GM12878 (cell line): ENCODE measurements at regions not wholly inside any gene's neighbourhood (a gene's known extent, or its start where the extent isn't known, plus 50 kb on each side); places are given as distances from the start of the nearest gene placed in this dataset.

Experiments
- ATAC-seq: fragments of 200-7000 bp; cut with Tn5 transposase; 3 replicates; pipeline ENCODE4 v1.9.1; 2020; ENCODE audit warnings: mild to moderate bottlenecking, moderate library complexity
- BruUV-seq: library from RNA; stranded (reverse); fragments of 400-500 nt; replicated peaks from 2 replicates; lab custom pipeline; 2021; lab: Mats Ljungman, UMichigan
- CTCF ChIA-PET: fragments of 300-600 bp; sonication (Branson Sonifier 250); formaldehyde crosslinking; extraction: SDS; loops from one replicate; lab custom pipeline; 2021; ENCODE audit warnings: inconsistent platforms; lab: Yijun Ruan, JAX
- POLR2A ChIA-PET: fragments of 350-600 bp; formaldehyde crosslinking; extraction: SDS; loops from one replicate; lab custom pipeline; 2021; ENCODE audit warnings: inconsistent platforms; lab: Charles Lee
- RAD21 ChIA-PET: fragments of 300-600 bp; sonication (Branson Sonifier 250); formaldehyde crosslinking; loops from one replicate; lab custom pipeline; 2023; ENCODE audit warnings: antibody characterized with exemption; ENCODE audit not compliant: unreplicated experiment; lab: Charles Lee
- SMC1A ChIA-PET: fragments of 300-600 bp; sonication (Branson Sonifier 250); formaldehyde crosslinking; loops from one replicate; lab custom pipeline; 2023; ENCODE audit not compliant: unreplicated experiment, uncharacterized antibody; lab: Charles Lee
- DNase-seq: peaks from one replicate; pipeline ENCODE4 v3.0.0-alpha.2; 2011; ENCODE audit warnings: low read depth, low spot score
- FAIRE-seq: peaks from 3 replicates; lab custom pipeline; 2011; peaks lifted over from hg19 to GRCh38; lab: Jason Lieb, UNC
- H2AFZ ChIP-seq: 2 replicates; pipeline ENCODE4 v1.6.0; 2011; ENCODE audit warnings: low read depth, low read length, control low read depth; ENCODE audit not compliant: control insufficient read depth
- H3K27ac ChIP-seq: 2 replicates; pipeline ENCODE4 v1.5.1; 2011; ENCODE audit warnings: control low read depth; ENCODE audit not compliant: control insufficient read depth, insufficient read depth
- H3K27me3 ChIP-seq, 2 experiments: replicated peaks in 1 of 2; 2 replicates each; pipeline versions ENCODE4 v1.6.0 to v1.6.1; 2011; ENCODE audit warnings: low read length in 1 of 2; ENCODE audit not compliant: control insufficient read depth in 2 of 2, insufficient read depth in 2 of 2
- H3K36me3 ChIP-seq, 2 experiments: 2 replicates each; pipeline ENCODE4 v1.5.1; 2011; ENCODE audit warnings: low read length in 1 of 2; ENCODE audit not compliant: control insufficient read depth in 2 of 2, insufficient read depth in 2 of 2
- H3K4me1 ChIP-seq: 2 replicates; pipeline ENCODE4 v1.6.1; 2011; ENCODE audit warnings: mild to moderate bottlenecking, low read length, moderate library complexity, mixed read lengths; ENCODE audit not compliant: control insufficient read depth, insufficient read depth
- H3K4me2 ChIP-seq: 2 replicates; pipeline ENCODE4 v1.6.0; 2011; ENCODE audit warnings: control low read depth; ENCODE audit not compliant: control insufficient read depth, insufficient read depth
- H3K4me3 ChIP-seq: fragments of 200-600 bp; sonication (generic); 2 replicates; pipeline ENCODE4 v1.5.1; 2016
- H3K79me2 ChIP-seq: 2 replicates; pipeline ENCODE4 v1.6.0; 2011; ENCODE audit warnings: low read length; ENCODE audit not compliant: control insufficient read depth, insufficient read depth
- H3K9ac ChIP-seq: 2 replicates; pipeline ENCODE4 v1.8.0; 2011; ENCODE audit warnings: low read length, control low read depth, mixed read lengths; ENCODE audit not compliant: control insufficient read depth, insufficient read depth
- H3K9me3 ChIP-seq: replicated peaks from 3 replicates; pipeline ENCODE4 v1.5.1; 2011; ENCODE audit warnings: mild to moderate bottlenecking, low read length; ENCODE audit not compliant: control insufficient read depth, insufficient read depth
- H4K20me1 ChIP-seq: 2 replicates; pipeline ENCODE4 v1.6.0; 2011; ENCODE audit not compliant: control insufficient read depth, insufficient read depth
- BACH1 ChIP-seq: fragments of 450-650 bp; IDR thresholded peaks from 2 replicates; pipeline ENCODE4 v1.6.1; 2017; ENCODE audit warnings: mild to moderate bottlenecking, borderline replicate concordance
- BCL11A ChIP-seq: IDR thresholded peaks from 2 replicates; pipeline ENCODE4 v1.6.1; 2011; ENCODE audit warnings: low read depth, low read length
- BCLAF1 ChIP-seq: fragments of 450-650 bp; IDR thresholded peaks from 2 replicates; pipeline ENCODE4 v1.6.1; 2017; ENCODE audit warnings: antibody characterized with exemption, mild to moderate bottlenecking, moderate library complexity
- EED ChIP-seq: sonication (generic); IDR thresholded peaks from 2 replicates; pipeline ENCODE4 v1.6.1; 2016; ENCODE audit warnings: antibody characterized with exemption, low read depth
- FOS ChIP-seq: IDR thresholded peaks from 3 replicates; pipeline ENCODE4 v1.6.1; 2011; ENCODE audit warnings: borderline replicate concordance; ENCODE audit not compliant: insufficient read length; ENCODE audit errors: extremely low read depth
- HCFC1 ChIP-seq: fragments of 150-350 bp; IDR thresholded peaks from 2 replicates; pipeline ENCODE4 v1.6.1; 2014; ENCODE audit warnings: low read length
- IKZF1 ChIP-seq: fragments of 450-650 bp; conservative IDR thresholded peaks from 2 replicates; pipeline ENCODE4 v1.6.1; 2017; ENCODE audit warnings: antibody characterized with exemption, mild to moderate bottlenecking
- IRF5 ChIP-seq: fragments of 450-650 bp; IDR thresholded peaks from 2 replicates; pipeline ENCODE4 v1.6.1; 2017; ENCODE audit warnings: borderline replicate concordance
- MAX ChIP-seq: IDR thresholded peaks from 2 replicates; pipeline ENCODE4 v1.6.1; 2012; ENCODE audit warnings: low read depth, low read length, improper control_type of control experiment
- MEF2A ChIP-seq: IDR thresholded peaks from 2 replicates; pipeline ENCODE4 v1.6.1; 2011; ENCODE audit warnings: low read depth, mild to moderate bottlenecking, low read length, moderate library complexity; ENCODE audit not compliant: insufficient read depth
- NKRF ChIP-seq: fragments of 450-650 bp; conservative IDR thresholded peaks from 2 replicates; pipeline ENCODE4 v1.6.1; 2017; ENCODE audit warnings: mild to moderate bottlenecking, moderate library complexity
- POLR2AphosphoS2 ChIP-seq: IDR thresholded peaks from 2 replicates; pipeline ENCODE4 v1.6.1; 2011; ENCODE audit warnings: low read depth, mild to moderate bottlenecking, low read length, improper control_type of control experiment, moderate library complexity
- SMARCA5 ChIP-seq: fragments of 450-650 bp; IDR thresholded peaks from 2 replicates; pipeline ENCODE4 v1.6.1; 2017; ENCODE audit warnings: mild to moderate bottlenecking
- USF1 ChIP-seq: IDR thresholded peaks from 2 replicates; pipeline ENCODE4 v1.6.1; 2011; ENCODE audit warnings: borderline replicate concordance, low read depth, mild to moderate bottlenecking, moderate library complexity, mixed read lengths, low read length; ENCODE audit not compliant: insufficient read depth; ENCODE audit errors: extremely low read length
- ZBED1 ChIP-seq: IDR thresholded peaks from 2 replicates; pipeline ENCODE4 v1.6.1; 2016; ENCODE audit warnings: borderline replicate concordance
- whole genome bisulfite sequencing: methylation state at CpG from one replicate; pipeline ENCODE4 v1.1.6; 2016; ENCODE audit warnings: low lambda C conversion rate; ENCODE audit not compliant: insufficient replicate concordance, insufficient coverage; ENCODE audit errors: missing lambda C conversion rate; 5-methylcytosine and 5-hydroxymethylcytosine counted together
- in situ Hi-C: fragments of 300-500 bp; cut with MboI; formaldehyde crosslinking; loops from 9 replicates; pipeline ENCODE4 v1.14.3; 2018; ENCODE audit warnings: mixed read lengths
- intact Hi-C: fragments of 100-400 bp; cut with micrococcal nuclease; formaldehyde crosslinking; loops from one replicate; pipeline ENCODE4 v1.14.2; 2022; ENCODE audit not compliant: unreplicated experiment

GRCh38 chr4:175374459-175374858 is 437.6 kb downstream of the GPM6A start:
- H3K9me3 ChIP-seq = no peaks in the 10 kb centered on the region
- in situ Hi-C loops = no loop called here

More at GRCh38 chr4:175374459-175374858, 437.6 kb downstream of the GPM6A start:
- Histone ChIP-seq H3K79me2 (no peaks in the 10 kb centered on the region), H3K27ac (no peak overlapping the region), H2AFZ (no peak overlapping the region), H3K36me3 (no peaks in the 10 kb centered on the region), H4K20me1 (no peaks in the 10 kb centered on the region), H3K9ac (no peak overlapping the region), H3K4me2 (no peak overlapping the region), H3K4me3 (no peak overlapping the region), H3K4me1 (no peaks in the 10 kb centered on the region), H3K27me3 (no peaks in the 10 kb centered on the region)
- no TSS peak for BruUV-seq
- ChIA-PET POLR2A (no interaction called here), SMC1A (interaction anchor here (1.0 kb wide), 1 partner anchor 43 kb away, joined by 3 read pairs; no protein-coding TSS in a partner anchor), RAD21 (no interaction called here), CTCF (no interaction called here)
- 1% methylated on average over 3 of the region's 3 CpGs for WGBS
- DNase-seq (no peak), FAIRE-seq (no peak), ATAC-seq (no peak)
- TF ChIP-seq MAX (no peak), SMARCA5 (no peak), EED (no peak), BACH1 (no peak), BCLAF1 (no peak), NKRF (no peak), IRF5 (no peak), IKZF1 (no peak), MEF2A (no peak), POLR2AphosphoS2 (no peak), USF1 (no peak), BCL11A (no peak), ZBED1 (no peak), HCFC1 (no peak), FOS (no peak)
- intact Hi-C loops = no loop called here
